ENCODE measurements at regions not wholly inside any gene's neighbourhood (a gene's known extent, or its start where the extent isn't known, plus 50 kb on each side); places are given as distances from the start of the nearest gene placed in this dataset.

- ChIA-PET POLR2A (interaction anchor here (0.7 kb wide), 1 partner anchor 368 kb away, joined by 3 read pairs; no protein-coding TSS in a partner anchor), CTCF (interaction anchor here (0.6 kb wide), 1 partner anchor 1415 kb away, joined by 3 read pairs; no protein-coding TSS in a partner anchor)
- Histone ChIP-seq H3K4me3 (ENCODE audit: low read depth, low read length) (no peak overlapping the region), H3K9me3 (ENCODE audit: control insufficient read depth, insufficient read depth, low read depth, low read length) (no peaks in the 10 kb centered on the region), H3K4me1 (ENCODE audit: control insufficient read depth, insufficient read depth, low read length) (no peaks in the 10 kb centered on the region), H3K36me3 (ENCODE audit: control insufficient read depth in 2 of 2, insufficient read depth in 1 of 2, low read length in 2 of 2) (no peaks in the 10 kb centered on the region), H3K27ac (ENCODE audit: extremely low read depth, low read depth, low read length) (no peak overlapping the region)
- TF ChIP-seq ZNF660 (tag by site-specific recombination; IDR thresholded peaks at IDR 0.05), result no peak
- TF ChIP-seq ZNF114 (tag by site-specific recombination; IDR thresholded peaks at IDR 0.05), result no peak
- TF ChIP-seq ZNF140 (tag by site-specific recombination; IDR thresholded peaks at IDR 0.05), result no peak
These were observed 56.8 kb upstream of the GRIA4 start for GRCh38 chr11:105553025-105553424.

GRCh38 chr11:105548359-105548758 is 61.5 kb upstream of the GRIA4 start:
- Histone ChIP-seq H3K27ac (ENCODE audit: extremely low read depth, low read depth, low read length) (no peak overlapping the region), H3K9me3 (ENCODE audit: control insufficient read depth, insufficient read depth, low read depth, low read length) (no peaks in the 10 kb centered on the region), H3K4me1 (ENCODE audit: control insufficient read depth, insufficient read depth, low read length) (no peaks in the 10 kb centered on the region), H3K36me3 (ENCODE audit: control insufficient read depth in 2 of 2, insufficient read depth in 1 of 2, low read length in 2 of 2) (no peaks in the 10 kb centered on the region), H3K4me3 (ENCODE audit: low read depth, low read length) (no peak overlapping the region)
- POLR2A ChIA-PET, result no interaction called here
- TF ChIP-seq ZNF354C (tag by site-specific recombination; IDR thresholded peaks at IDR 0.05; ENCODE audit: borderline replicate concordance, low read depth), result no peak
- TF ChIP-seq ZBTB8A (tag by site-specific recombination; IDR thresholded peaks at IDR 0.05), result no peak
- CTCF ChIA-PET, result interaction anchor here (0.6 kb wide), 1 partner anchor 391 kb away, joined by 3 read pairs; no protein-coding TSS in a partner anchor

DNA sequence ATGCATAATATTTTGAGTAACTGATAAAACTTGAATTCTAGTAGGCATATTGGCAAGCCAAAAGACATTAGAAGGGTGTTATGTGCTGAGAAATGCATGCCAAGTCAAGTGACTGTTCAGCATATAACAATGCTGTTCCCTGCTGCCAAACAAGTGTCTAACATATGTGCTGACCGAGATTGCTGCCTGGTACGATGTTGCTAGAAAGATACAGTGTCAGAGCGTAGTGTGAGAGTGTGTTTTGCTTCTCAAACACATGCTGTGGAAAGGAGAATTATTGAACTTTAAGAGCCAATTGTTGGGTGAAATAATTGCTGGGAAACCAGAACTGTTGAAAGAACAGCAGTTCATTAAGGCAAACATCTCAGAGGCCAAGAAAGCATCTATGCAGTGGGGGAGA is 71.3 kb upstream of the GRIA4 start:
- no peaks in the 10 kb centered on the region for H3K9me3 ChIP-seq (ENCODE audit: control insufficient read depth, insufficient read depth, low read depth, low read length)
- no peak overlapping the region for H3K4me3 ChIP-seq (ENCODE audit: low read depth, low read length)
- no peak overlapping the region for H3K27ac ChIP-seq (ENCODE audit: extremely low read depth, low read depth, low read length)
- POLR2A ChIA-PET, result no interaction called here
- CTCF ChIA-PET, result no interaction called here
- no peak for TF ChIP-seq ZNF791 (tag by site-specific recombination; IDR thresholded peaks at IDR 0.05)
- TF ChIP-seq ZBTB6 (tag by site-specific recombination; IDR thresholded peaks at IDR 0.05), result no peak
- TF ChIP-seq MEIS1 (CRISPR knock-in tag; IDR thresholded peaks at IDR 0.05; ENCODE audit: borderline replicate concordance), result no peak
- TF ChIP-seq ZNF10 (tag by site-specific recombination; IDR thresholded peaks at IDR 0.05), result no peak
- TF ChIP-seq KLF7 (tag by site-specific recombination; IDR thresholded peaks at IDR 0.05; ENCODE audit: borderline replicate concordance), result no peak
- TF ChIP-seq ZNF580 (tag by site-specific recombination; IDR thresholded peaks at IDR 0.05), result no peak
- no peak for TF ChIP-seq WT1 (tag by site-specific recombination; IDR thresholded peaks at IDR 0.05)
- TF ChIP-seq ZBTB26 (tag by site-specific recombination; optimal IDR thresholded peaks at IDR 0.05), result no peak
- TF ChIP-seq, protein P1, sequence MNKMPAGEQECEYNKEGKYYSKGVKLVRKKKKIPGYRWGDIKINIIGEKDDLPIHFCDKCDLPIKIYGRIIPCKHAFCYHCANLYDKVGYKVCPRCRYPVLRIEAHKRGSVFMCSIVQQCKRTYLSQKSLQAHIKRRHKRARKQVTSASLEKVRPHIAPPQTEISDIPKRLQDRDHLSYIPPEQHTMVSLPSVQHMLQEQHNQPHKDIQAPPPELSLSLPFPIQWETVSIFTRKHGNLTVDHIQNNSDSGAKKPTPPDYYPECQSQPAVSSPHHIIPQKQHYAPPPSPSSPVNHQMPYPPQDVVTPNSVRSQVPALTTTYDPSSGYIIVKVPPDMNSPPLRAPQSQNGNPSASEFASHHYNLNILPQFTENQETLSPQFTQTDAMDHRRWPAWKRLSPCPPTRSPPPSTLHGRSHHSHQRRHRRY (tag by site-specific recombination; IDR thresholded peaks at IDR 0.05), result no peak
- TF ChIP-seq, protein P2, sequence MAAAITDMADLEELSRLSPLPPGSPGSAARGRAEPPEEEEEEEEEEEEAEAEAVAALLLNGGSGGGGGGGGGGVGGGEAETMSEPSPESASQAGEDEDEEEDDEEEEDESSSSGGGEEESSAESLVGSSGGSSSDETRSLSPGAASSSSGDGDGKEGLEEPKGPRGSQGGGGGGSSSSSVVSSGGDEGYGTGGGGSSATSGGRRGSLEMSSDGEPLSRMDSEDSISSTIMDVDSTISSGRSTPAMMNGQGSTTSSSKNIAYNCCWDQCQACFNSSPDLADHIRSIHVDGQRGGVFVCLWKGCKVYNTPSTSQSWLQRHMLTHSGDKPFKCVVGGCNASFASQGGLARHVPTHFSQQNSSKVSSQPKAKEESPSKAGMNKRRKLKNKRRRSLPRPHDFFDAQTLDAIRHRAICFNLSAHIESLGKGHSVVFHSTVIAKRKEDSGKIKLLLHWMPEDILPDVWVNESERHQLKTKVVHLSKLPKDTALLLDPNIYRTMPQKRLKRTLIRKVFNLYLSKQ (tag by site-specific recombination; IDR thresholded peaks at IDR 0.05; ENCODE audit: borderline replicate concordance), result no peak
- TF ChIP-seq ZNF366 (tag by site-specific recombination; conservative IDR thresholded peaks at IDR 0.05), result no peak
- TF ChIP-seq ZNF24 (tag by site-specific recombination; IDR thresholded peaks at IDR 0.05), result no peak
- no peak for TF ChIP-seq GLIS2 (tag by site-specific recombination; IDR thresholded peaks at IDR 0.05)
- no peak for TF ChIP-seq ZNF132 (tag by site-specific recombination; IDR thresholded peaks at IDR 0.05; ENCODE audit: borderline replicate concordance)
- TF ChIP-seq, protein P3, sequence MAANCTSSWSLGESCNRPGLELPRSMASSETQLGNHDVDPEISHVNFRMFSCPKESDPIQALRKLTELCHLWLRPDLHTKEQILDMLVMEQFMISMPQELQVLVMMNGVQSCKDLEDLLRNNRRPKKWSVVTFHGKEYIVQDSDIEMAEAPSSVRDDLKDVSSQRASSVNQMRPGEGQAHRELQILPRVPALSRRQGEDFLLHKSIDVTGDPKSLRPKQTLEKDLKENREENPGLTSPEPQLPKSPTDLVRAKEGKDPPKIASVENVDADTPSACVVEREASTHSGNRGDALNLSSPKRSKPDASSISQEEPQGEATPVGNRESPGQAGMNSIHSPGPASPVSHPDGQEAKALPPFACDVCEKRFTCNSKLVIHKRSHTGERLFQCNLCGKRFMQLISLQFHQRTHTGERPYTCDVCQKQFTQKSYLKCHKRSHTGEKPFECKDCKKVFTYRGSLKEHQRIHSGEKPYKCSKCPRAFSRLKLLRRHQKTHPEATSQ (tag by site-specific recombination; IDR thresholded peaks at IDR 0.05), result no peak
- no peak for TF ChIP-seq ZFP69B (tag by site-specific recombination; IDR thresholded peaks at IDR 0.05)
- no peak for TF ChIP-seq ZNF626 (tag by site-specific recombination; IDR thresholded peaks at IDR 0.05)
- TF ChIP-seq ZNF830 (tag by site-specific recombination; IDR thresholded peaks at IDR 0.05; ENCODE audit: low read depth), result no peak
- no peak for TF ChIP-seq SP7 (tag by site-specific recombination; IDR thresholded peaks at IDR 0.05)
- no peaks in the 10 kb centered on the region for H3K4me1 ChIP-seq (ENCODE audit: control insufficient read depth, insufficient read depth, low read length)
- H3K36me3 ChIP-seq (ENCODE audit: control insufficient read depth in 2 of 2, insufficient read depth in 1 of 2, low read length in 2 of 2), result no peaks in the 10 kb centered on the region
